IMR-90 (cell line): ENCODE measurements at regions not wholly inside any gene's neighbourhood (a gene's known extent, or its start where the extent isn't known, plus 50 kb on each side); places are given as distances from the start of the nearest gene placed in this dataset.

Experiments
- ATAC-seq: fragments of 200-7000 bp; cut with Tn5 transposase; 2 replicates; pipeline ENCODE4 v1.9.1; 2020; ENCODE audit warnings: low read depth, mild to moderate bottlenecking, moderate library complexity
- BruUV-seq: library from RNA; stranded (reverse); fragments of 400-500 nt; replicated peaks from 2 replicates; lab custom pipeline; 2021; lab: Mats Ljungman, UMichigan
- CTCF ChIA-PET: fragments of 300-600 bp; formaldehyde crosslinking; extraction: SDS; loops from one replicate; lab custom pipeline; 2021; ENCODE audit warnings: antibody characterized with exemption; lab: Yijun Ruan, JAX
- POLR2A ChIA-PET: fragments of 300-600 bp; sonication (Branson Sonifier 250); formaldehyde crosslinking; loops from one replicate; lab custom pipeline; 2022; ENCODE audit warnings: antibody characterized with exemption; ENCODE audit not compliant: unreplicated experiment; lab: Charles Lee
- DNase-seq: peaks from one replicate; pipeline ENCODE4 v3.0.0; 2013
- H2AFZ ChIP-seq: replicated peaks from 2 replicates; pipeline ENCODE3; 2013; ENCODE audit warnings: low read length, mild to moderate bottlenecking; ENCODE audit not compliant: poor library complexity
- H2AK5ac ChIP-seq: 2 replicates; pipeline ENCODE4 v1.6.1; 2013; ENCODE audit warnings: low read depth, low read length, inconsistent platforms
- H2AK9ac ChIP-seq: replicated peaks from 2 replicates; pipeline ENCODE3; 2013; ENCODE audit warnings: mild to moderate bottlenecking, low read depth, low read length, moderate library complexity; ENCODE audit not compliant: poor library complexity
- H2BK120ac ChIP-seq: 2 replicates; pipeline ENCODE4 v1.6.1; 2013; ENCODE audit warnings: low read depth, low read length, inconsistent platforms
- H2BK15ac ChIP-seq: 3 replicates; pipeline ENCODE4 v1.6.1; 2013; ENCODE audit warnings: low read depth, low read length, inconsistent platforms
- H2BK20ac ChIP-seq: 2 replicates; pipeline ENCODE4 v1.6.1; 2013; ENCODE audit warnings: low read depth, mild to moderate bottlenecking, inconsistent platforms, low read length, moderate library complexity
- H2BK5ac ChIP-seq: 2 replicates; pipeline ENCODE4 v1.6.1; 2013; ENCODE audit warnings: mild to moderate bottlenecking, low read depth, low read length, inconsistent platforms; ENCODE audit not compliant: poor library complexity, severe bottlenecking
- H3K14ac ChIP-seq: replicated peaks from 2 replicates; pipeline ENCODE4 v1.6.1; 2013; ENCODE audit warnings: low read depth, low read length, inconsistent platforms
- H3K18ac ChIP-seq: 2 replicates; pipeline ENCODE4 v1.6.1; 2013; ENCODE audit warnings: low read depth, low read length, control low read depth
- H3K23ac ChIP-seq: 2 replicates; pipeline ENCODE4 v1.6.1; 2013; ENCODE audit warnings: low read depth, low read length, inconsistent platforms
- H3K27ac ChIP-seq: 2 replicates; pipeline ENCODE4 v1.5.1; 2013; ENCODE audit warnings: mild to moderate bottlenecking, control low read depth, low read length; ENCODE audit not compliant: insufficient read depth
- H3K27me3 ChIP-seq: 2 replicates; pipeline ENCODE4 v1.6.1; 2013; ENCODE audit warnings: low read length; ENCODE audit not compliant: control insufficient read depth, insufficient read depth
- H3K36me3 ChIP-seq: 2 replicates; pipeline ENCODE4 v1.6.1; 2013; ENCODE audit warnings: low read length, mixed read lengths; ENCODE audit not compliant: control insufficient read depth, insufficient read depth
- H3K4ac ChIP-seq: 2 replicates; pipeline ENCODE4 v1.6.1; 2013; ENCODE audit warnings: low read depth, low read length, inconsistent platforms
- H3K4me1 ChIP-seq: 2 replicates; pipeline ENCODE4 v1.6.1; 2013; ENCODE audit warnings: low read length, mixed read lengths; ENCODE audit not compliant: control insufficient read depth, insufficient read depth
- H3K4me2 ChIP-seq: 2 replicates; pipeline ENCODE4 v1.6.1; 2013; ENCODE audit warnings: low read depth, mild to moderate bottlenecking, control low read depth, low read length, moderate library complexity
- H3K4me3 ChIP-seq: 2 replicates; pipeline ENCODE4 v1.5.1; 2013; ENCODE audit warnings: low read depth, mild to moderate bottlenecking, control low read depth, low read length, moderate library complexity; ENCODE audit not compliant: insufficient read depth
- H3K56ac ChIP-seq: 2 replicates; pipeline ENCODE4 v1.6.1; 2013; ENCODE audit warnings: low read length, inconsistent platforms; ENCODE audit not compliant: insufficient read depth; ENCODE audit errors: extremely low read depth
- H3K79me1 ChIP-seq, 2 experiments: 2 replicates each; pipeline ENCODE4 v1.6.1; 2013; ENCODE audit warnings: low read length in 2 of 2, inconsistent platforms in 1 of 2, low read depth in 1 of 2
- H3K9ac ChIP-seq: 2 replicates; pipeline ENCODE4 v1.6.1; 2013; ENCODE audit warnings: low read depth, low read length, control low read depth
- H3K9me1 ChIP-seq: 2 replicates; pipeline ENCODE4 v1.6.1; 2013; ENCODE audit warnings: low read length, inconsistent platforms; ENCODE audit not compliant: insufficient read depth
- H3K9me3 ChIP-seq: 2 replicates; pipeline ENCODE4 v1.6.1; 2013; ENCODE audit warnings: low read length; ENCODE audit not compliant: control insufficient read depth, insufficient read depth
- H4K20me1 ChIP-seq: 2 replicates; pipeline ENCODE4 v1.6.1; 2013; ENCODE audit warnings: low read length, inconsistent platforms; ENCODE audit not compliant: insufficient read depth
- H4K5ac ChIP-seq: 2 replicates; pipeline ENCODE4 v1.6.1; 2013; ENCODE audit warnings: mild to moderate bottlenecking, low read depth, low read length, control low read depth
- H4K8ac ChIP-seq, 2 experiments: 2 replicates each; pipeline ENCODE4 v1.6.1; 2013; ENCODE audit warnings: low read depth in 2 of 2, low read length in 2 of 2, control low read depth in 1 of 2, inconsistent platforms in 1 of 2
- H4K91ac ChIP-seq: 2 replicates; pipeline ENCODE4 v1.6.1; 2013; ENCODE audit warnings: low read depth, low read length, inconsistent platforms; ENCODE audit not compliant: insufficient read depth
- BHLHE40 ChIP-seq: fragments of 150-350 bp; IDR thresholded peaks from 2 replicates; pipeline ENCODE4 v1.6.1; 2016; ENCODE audit warnings: mild to moderate bottlenecking, low read depth, low read length
- CEBPB ChIP-seq: IDR thresholded peaks from 2 replicates; pipeline ENCODE4 v1.6.1; 2012; ENCODE audit warnings: low read depth, low read length, improper control_type of control experiment
- CHD1 ChIP-seq: IDR thresholded peaks from 2 replicates; pipeline ENCODE4 v1.6.1; 2012; ENCODE audit warnings: low read depth, low read length, improper control_type of control experiment
- CTCF ChIP-seq: conservative IDR thresholded peaks from 2 replicates; pipeline ENCODE4 v1.5.1; 2012; ENCODE audit warnings: mild to moderate bottlenecking, low read depth, low read length, improper control_type of control experiment
- ELK1 ChIP-seq: fragments of 150-350 bp; IDR thresholded peaks from 2 replicates; pipeline ENCODE4 v1.6.1; 2016; ENCODE audit warnings: low read depth, mild to moderate bottlenecking, low read length, moderate library complexity, borderline replicate concordance
- FOS ChIP-seq: fragments of 150-350 bp; IDR thresholded peaks from 2 replicates; pipeline ENCODE4 v1.6.1; 2016; ENCODE audit warnings: low read depth, low read length
- MAFK ChIP-seq: IDR thresholded peaks from 2 replicates; pipeline ENCODE4 v1.6.1; 2012; ENCODE audit warnings: low read depth, low read length, improper control_type of control experiment
- MAZ ChIP-seq: IDR thresholded peaks from 2 replicates; pipeline ENCODE4 v1.6.1; 2012; ENCODE audit warnings: low read depth, mild to moderate bottlenecking, low read length, improper control_type of control experiment, moderate library complexity, borderline replicate concordance
- MXI1 ChIP-seq: IDR thresholded peaks from 2 replicates; pipeline ENCODE4 v1.6.1; 2012; ENCODE audit warnings: low read depth, mild to moderate bottlenecking, low read length, moderate library complexity, borderline replicate concordance
- POLR2A ChIP-seq: IDR thresholded peaks from 2 replicates; pipeline ENCODE4 v1.6.1; 2012; ENCODE audit warnings: mild to moderate bottlenecking, low read depth, low read length
- RAD21 ChIP-seq: IDR thresholded peaks from 2 replicates; pipeline ENCODE4 v1.6.1; 2012; ENCODE audit warnings: low read length, improper control_type of control experiment
- RFX5 ChIP-seq: IDR thresholded peaks from 2 replicates; pipeline ENCODE4 v1.8.0; 2012; ENCODE audit warnings: low read depth, mild to moderate bottlenecking, low read length, moderate library complexity
- SMC3 ChIP-seq: fragments of 150-350 bp; IDR thresholded peaks from 2 replicates; pipeline ENCODE4 v1.6.1; 2016; ENCODE audit warnings: low read depth, mild to moderate bottlenecking, antibody characterized with exemption, low read length, moderate library complexity
- USF2 ChIP-seq: fragments of 150-350 bp; IDR thresholded peaks from 2 replicates; pipeline ENCODE4 v1.6.1; 2017; ENCODE audit warnings: mild to moderate bottlenecking, antibody characterized with exemption, low read length, low read depth
- WGBS, 2 experiments: methylation state at CpG; one replicate each; pipeline versions ENCODE4 v1.1.5 to v1.1.7; 2013; ENCODE audit warnings: missing lambda C conversion rate in 2 of 2; ENCODE audit not compliant: insufficient read length in 1 of 2; ENCODE audit errors: extremely low coverage in 2 of 2; 5-methylcytosine and 5-hydroxymethylcytosine counted together
- dilution Hi-C: fragments of 300-500 bp; cut with HindIII; formaldehyde crosslinking; loops from one replicate; pipeline ENCODE4 v1.14.3; 2018; ENCODE audit warnings: low sequenced_read_pairs; ENCODE audit not compliant: unreplicated experiment
- in situ Hi-C: fragments of 300-500 bp; cut with MboI; formaldehyde crosslinking; loops from 3 replicates; pipeline ENCODE4 v1.14.3; 2019; ENCODE audit warnings: low sequenced_read_pairs, inconsistent platforms, mixed read lengths
- intact Hi-C: fragments of 100-400 bp; cut with micrococcal nuclease; formaldehyde crosslinking; loops from 2 replicates; pipeline ENCODE4 v1.10.0; 2022

DNA sequence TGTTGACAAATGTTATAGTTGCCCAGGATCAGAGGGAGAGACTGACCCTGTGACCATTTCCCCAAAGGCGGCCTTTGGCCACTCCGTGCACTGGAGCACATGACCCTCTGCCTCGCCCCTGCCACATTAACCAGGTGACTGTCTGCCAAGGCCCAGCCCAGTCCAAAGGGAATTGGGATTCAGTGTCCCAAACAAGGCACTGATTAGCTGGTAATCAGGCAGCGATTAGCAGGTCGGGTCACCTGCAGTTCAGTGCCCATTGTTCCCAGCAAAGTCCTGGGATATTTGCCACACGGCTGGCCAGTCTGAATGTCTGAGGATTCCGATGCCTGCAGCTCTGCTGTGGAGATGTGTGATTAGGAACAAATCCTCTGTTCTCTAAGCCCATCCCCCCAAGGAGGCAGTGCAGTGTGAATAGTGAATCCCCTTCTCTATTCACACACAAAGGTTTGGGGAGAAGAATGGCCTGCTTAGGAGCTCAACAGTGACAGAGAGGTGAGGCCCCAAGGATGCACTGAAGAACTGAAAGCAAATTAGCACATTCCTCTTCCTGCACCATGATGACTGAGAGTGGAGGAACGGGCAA, 123.1 kb upstream of the MAF start:
- H3K27ac ChIP-seq: no peak overlapping the region
- 86% methylated on average over 3 of the region's 8 CpGs; no CpG with 5 or more reads in 1 of the 2 experiments for WGBS, 2 experiments
- POLR2A ChIA-PET: no interaction called here

More for the DNA sequence above, 123.1 kb upstream of the MAF start:
- CTCF ChIA-PET: no interaction called here
- no peaks in the 10 kb centered on the region for H4K20me1 ChIP-seq
- DNase-seq (no peak), ATAC-seq (no peak)
- H2BK15ac ChIP-seq: no peak overlapping the region
- H2BK5ac ChIP-seq: no peak overlapping the region
- no peak overlapping the region for H2AK9ac ChIP-seq
- intact Hi-C loops (no loop called here), dilution Hi-C loops (no loop called here), in situ Hi-C loops (no loop called here)
- H2BK20ac ChIP-seq: no peak overlapping the region
- H3K14ac ChIP-seq: no peak overlapping the region
- H3K56ac ChIP-seq: no peak overlapping the region
- H3K27me3 ChIP-seq: no peaks in the 10 kb centered on the region
- H3K4me1 ChIP-seq: no peaks in the 10 kb centered on the region
- no peak overlapping the region for H2BK120ac ChIP-seq
- H3K23ac ChIP-seq: no peak overlapping the region
- H3K9me3 ChIP-seq: peaks cover 13% of the 10 kb centered on the region
- no peak overlapping the region for H2AK5ac ChIP-seq
- no peaks in the 10 kb centered on the region for H3K9me1 ChIP-seq
- TF ChIP-seq SMC3 (no peak), POLR2A (no peak), MAFK (no peak), MXI1 (no peak), USF2 (no peak), CEBPB (no peak), BHLHE40 (no peak), FOS (no peak), MAZ (no peak), CHD1 (no peak), RAD21 (no peak), RFX5 (no peak), ELK1 (no peak), CTCF (no peak)
- no peaks in the 10 kb centered on the region for H3K79me1 ChIP-seq
- no peak overlapping the region for H4K5ac ChIP-seq
- no peak overlapping the region for H3K4me2 ChIP-seq
- BruUV-seq: no TSS peak
- no peak overlapping the region for H3K4me3 ChIP-seq
- no peak overlapping the region for H4K8ac ChIP-seq
- H3K4ac ChIP-seq: no peak overlapping the region
- no peak overlapping the region for H3K9ac ChIP-seq
- H2AFZ ChIP-seq: no peak overlapping the region
- no peak overlapping the region for H4K91ac ChIP-seq
- H3K18ac ChIP-seq: no peak overlapping the region
- H3K36me3 ChIP-seq: no peaks in the 10 kb centered on the region
